GM18499 (cell line): ENCODE measurements at regions not wholly inside any gene's neighbourhood (a gene's known extent, or its start where the extent isn't known, plus 50 kb on each side); places are given as distances from the start of the nearest gene placed in this dataset.
"Not testable (repeated sequence)": the region's sequence is repeated elsewhere in the genome, so short reads cannot be mapped to it uniquely, and the experiment has no call there.

ENCODE experiments used
- ATAC-seq: cut with Tn5 transposase; IDR thresholded peaks from one replicate; pipeline ENCODE4 v1.9.1; 2021; ENCODE audit warnings: moderate number of reproducible peaks; ENCODE audit not compliant: insufficient read depth, unreplicated experiment

GRCh38 chr13:109702030-109702597 lies 84.3 kb downstream of the IRS2 start:
- ATAC-seq, result not testable (repeated sequence)

GRCh38 chr13:109700176-109700575 lies 86.2 kb downstream of the IRS2 start:
- ATAC-seq, result no peak

- ATAC-seq, result no peak
Observed at GRCh38 chr13:109699628-109700071, 86.7 kb downstream of the IRS2 start.

- ATAC-seq, result no peak
Observed at GRCh38 chr13:109698779-109699178, 87.6 kb downstream of the IRS2 start.

GRCh38 chr13:109697936-109698335 lies 88.4 kb downstream of the IRS2 start:
- no peak for ATAC-seq

- no peak for ATAC-seq
Observed at GRCh38 chr13:109695402-109696190, 90.8 kb downstream of the IRS2 start.

- ATAC-seq, result no peak
Observed at GRCh38 chr13:109694972-109695371, 91.4 kb downstream of the IRS2 start.

- no peak for ATAC-seq
Observed at GRCh38 chr13:109693213-109693612, 93.2 kb downstream of the IRS2 start.

GRCh38 chr13:109691689-109692088 lies 94.7 kb downstream of the IRS2 start:
- no peak for ATAC-seq

- ATAC-seq, result no peak
Observed at GRCh38 chr13:109687559-109688448, 98.6 kb downstream of the IRS2 start.

- ATAC-seq, result no peak
Observed at GRCh38 chr13:109685203-109685602, 101.2 kb downstream of the IRS2 start.

- no peak for ATAC-seq
Observed at GRCh38 chr13:109684824-109685202, 101.6 kb downstream of the IRS2 start.

GRCh38 chr13:109684084-109684823 lies 102.1 kb downstream of the IRS2 start:
- no peak for ATAC-seq

GRCh38 chr13:109682534-109683244 lies 103.7 kb downstream of the IRS2 start:
- no peak for ATAC-seq

GRCh38 chr13:109680930-109681329 lies 105.5 kb downstream of the IRS2 start:
- no peak for ATAC-seq

GRCh38 chr13:109680288-109680687 lies 106.1 kb downstream of the IRS2 start:
- no peak for ATAC-seq

GRCh38 chr13:109678459-109678858 lies 107.9 kb downstream of the IRS2 start:
- no peak for ATAC-seq

- no peak for ATAC-seq
Observed at GRCh38 chr13:109677206-109677605, 109.2 kb downstream of the IRS2 start.

- ATAC-seq, result no peak
Observed at GRCh38 chr13:109673477-109673876, 112.9 kb downstream of the IRS2 start.

GRCh38 chr13:109672545-109672944 lies 113.8 kb downstream of the IRS2 start:
- ATAC-seq, result no peak
